GM18867 (cell line): ENCODE measurements at regions not wholly inside any gene's neighbourhood (a gene's known extent, or its start where the extent isn't known, plus 50 kb on each side); places are given as distances from the start of the nearest gene placed in this dataset.
A peak's percentile ranks its signal among the peaks of the same experiment; 100 is the strongest.
"Not testable (repeated sequence)": the region's sequence is repeated elsewhere in the genome, so short reads cannot be mapped to it uniquely, and the experiment has no call there.

Experiments
- ATAC-seq: cut with Tn5 transposase; IDR thresholded peaks from one replicate; pipeline ENCODE4 v1.9.1; 2021; ENCODE audit warnings: mild to moderate bottlenecking, moderate library complexity; ENCODE audit not compliant: unreplicated experiment

GRCh38 chr1:193462629-193463320 lies 276.4 kb upstream of the B3GALT2 start:
- ATAC-seq, result peak; percentile 55

- ATAC-seq, result peak; percentile 37
Observed at GRCh38 chr1:193458628-193459027, 272.2 kb upstream of the B3GALT2 start.

GRCh38 chr1:193457676-193458075 lies 271.3 kb upstream of the B3GALT2 start:
- no peak for ATAC-seq

GRCh38 chr1:193456811-193457280 lies 270.4 kb upstream of the B3GALT2 start:
- peak; percentile 74 for ATAC-seq

- ATAC-seq, result no peak
Observed at GRCh38 chr1:193451606-193452005, 265.2 kb upstream of the B3GALT2 start.

GRCh38 chr1:193451001-193451400 lies 264.6 kb upstream of the B3GALT2 start:
- ATAC-seq, result no peak

GRCh38 chr1:193448682-193449461 lies 262.5 kb upstream of the B3GALT2 start:
- ATAC-seq, result peak; percentile 97

GRCh38 chr1:193443886-193444285 lies 257.5 kb upstream of the B3GALT2 start:
- no peak for ATAC-seq

GRCh38 chr1:193438771-193439170 lies 252.4 kb upstream of the B3GALT2 start:
- ATAC-seq, result peak; percentile 86

- peak; percentile 13 for ATAC-seq
Observed at GRCh38 chr1:193438312-193438711, 251.9 kb upstream of the B3GALT2 start.

- ATAC-seq, result peak; percentile 81
Observed at GRCh38 chr1:193437785-193438184, 251.4 kb upstream of the B3GALT2 start.

GRCh38 chr1:193437333-193437732 lies 250.9 kb upstream of the B3GALT2 start:
- ATAC-seq, result not testable (repeated sequence)

GRCh38 chr1:193435781-193436180 lies 249.4 kb upstream of the B3GALT2 start:
- ATAC-seq, result no peak

- no peak for ATAC-seq
Observed at GRCh38 chr1:193434319-193434718, 247.9 kb upstream of the B3GALT2 start.

GRCh38 chr1:193433599-193433998 lies 247.2 kb upstream of the B3GALT2 start:
- ATAC-seq, result no peak

- ATAC-seq, result no peak
Observed at GRCh38 chr1:193432979-193433587, 246.7 kb upstream of the B3GALT2 start.

- no peak for ATAC-seq
Observed at GRCh38 chr1:193431265-193431977, 245.0 kb upstream of the B3GALT2 start.

- ATAC-seq, result no peak
Observed at GRCh38 chr1:193427524-193427923, 241.1 kb upstream of the B3GALT2 start.

GRCh38 chr1:193426061-193426460 lies 239.6 kb upstream of the B3GALT2 start:
- ATAC-seq, result no peak

- no peak for ATAC-seq
Observed at GRCh38 chr1:193421487-193421886, 235.1 kb upstream of the B3GALT2 start.

GRCh38 chr1:193419295-193419694 lies 232.9 kb upstream of the B3GALT2 start:
- no peak for ATAC-seq
